HG02973 (cell line): ENCODE measurements at regions not wholly inside any gene's neighbourhood (a gene's known extent, or its start where the extent isn't known, plus 50 kb on each side); places are given as distances from the start of the nearest gene placed in this dataset.

Experiments used
- ATAC-seq: cut with Tn5 transposase; IDR thresholded peaks from one replicate; pipeline ENCODE4 v1.9.1; 2021; ENCODE audit warnings: moderate library complexity; ENCODE audit not compliant: unreplicated experiment

- ATAC-seq: no peak
Measured at GRCh38 chrX:45894864-45895645, 650.2 kb downstream of the ZNF674 start.

- no peak for ATAC-seq
Measured at GRCh38 chrX:45889471-45889870, 655.8 kb downstream of the ZNF674 start.

GRCh38 chrX:45888518-45888917 lies 656.7 kb downstream of the ZNF674 start:
- ATAC-seq: no peak

GRCh38 chrX:45885931-45886330 lies 659.3 kb downstream of the ZNF674 start:
- no peak for ATAC-seq

- ATAC-seq: no peak
Measured at GRCh38 chrX:45879512-45879911, 665.7 kb downstream of the ZNF674 start.

GRCh38 chrX:45876206-45876605 lies 669.0 kb downstream of the ZNF674 start:
- no peak for ATAC-seq

GRCh38 chrX:45873781-45874180 lies 671.4 kb downstream of the ZNF674 start:
- ATAC-seq: no peak

GRCh38 chrX:45872480-45872879 lies 671.8 kb upstream of the DIPK2B start:
- ATAC-seq: no peak

- ATAC-seq: no peak
Measured at GRCh38 chrX:45868425-45868824, 667.7 kb upstream of the DIPK2B start.

GRCh38 chrX:45862801-45863200 lies 662.1 kb upstream of the DIPK2B start:
- ATAC-seq: no peak

GRCh38 chrX:45860450-45860849 lies 659.8 kb upstream of the DIPK2B start:
- ATAC-seq: no peak

GRCh38 chrX:45859407-45859806 lies 658.7 kb upstream of the DIPK2B start:
- no peak for ATAC-seq

- no peak for ATAC-seq
Measured at GRCh38 chrX:45852884-45853283, 652.2 kb upstream of the DIPK2B start.

- ATAC-seq: no peak
Measured at GRCh38 chrX:45851434-45851991, 650.8 kb upstream of the DIPK2B start.

- no peak for ATAC-seq
Measured at GRCh38 chrX:45850775-45851433, 650.2 kb upstream of the DIPK2B start.

GRCh38 chrX:45850197-45850774 lies 649.6 kb upstream of the DIPK2B start:
- no peak for ATAC-seq

- ATAC-seq: no peak
Measured at GRCh38 chrX:45849261-45849862, 648.7 kb upstream of the DIPK2B start.

- no peak for ATAC-seq
Measured at GRCh38 chrX:45847961-45848360, 647.3 kb upstream of the DIPK2B start.

GRCh38 chrX:45846328-45846727 lies 645.7 kb upstream of the DIPK2B start:
- no peak for ATAC-seq

- no peak for ATAC-seq
Measured at GRCh38 chrX:45845142-45845541, 644.5 kb upstream of the DIPK2B start.

GRCh38 chrX:45843518-45843917 lies 642.8 kb upstream of the DIPK2B start:
- ATAC-seq: no peak
